Dermis blood vessel endothelial cell (primary cell): ENCODE measurements at regions not wholly inside any gene's neighbourhood (a gene's known extent, or its start where the extent isn't known, plus 50 kb on each side); places are given as distances from the start of the nearest gene placed in this dataset.
"Not testable (repeated sequence)": the region's sequence is repeated elsewhere in the genome, so short reads cannot be mapped to it uniquely, and the experiment has no call there.

Source experiments
- DNase-seq: peaks from one replicate; pipeline ENCODE4 v3.0.0; 2010

DNA sequence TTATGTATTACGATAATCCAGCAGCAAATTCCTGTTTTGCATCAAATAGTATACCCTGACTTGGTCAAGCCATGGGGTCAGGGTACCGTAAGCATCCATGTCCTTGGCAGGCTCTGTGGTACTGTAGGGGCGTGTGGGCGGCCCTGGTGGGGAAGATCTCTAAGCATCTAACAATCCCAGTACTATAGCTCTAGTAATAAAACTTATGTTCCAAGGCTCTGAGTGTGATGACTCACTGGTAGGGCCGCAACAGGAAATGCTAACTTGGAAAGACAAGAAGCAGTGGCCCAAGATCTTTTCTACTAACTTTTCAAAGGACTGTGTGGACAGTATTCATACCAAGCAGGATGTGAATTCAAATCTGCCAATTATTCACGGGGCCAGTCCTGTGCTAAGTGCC is 63.8 kb downstream of the CLEC18A start:
- peak; percentile 56 for DNase-seq

DNA sequence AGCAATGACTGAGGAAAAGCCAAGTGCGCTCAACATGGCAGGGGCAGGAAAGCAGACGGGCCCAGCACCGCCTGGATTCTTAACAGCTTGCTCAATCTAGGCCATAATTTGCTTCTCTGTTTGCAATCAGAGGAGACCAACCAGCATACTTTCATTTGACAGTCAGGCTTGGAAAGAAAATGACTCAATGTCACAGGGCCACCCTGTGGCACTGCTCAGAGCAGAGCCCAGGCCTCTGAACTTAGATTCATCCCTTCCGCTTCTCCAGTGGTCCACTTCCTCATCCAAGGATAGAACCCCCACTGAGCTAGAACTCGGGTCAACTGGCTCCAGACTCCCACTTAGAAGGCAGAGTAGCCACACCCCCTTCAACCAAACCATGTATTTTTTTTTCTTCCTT is 65.6 kb downstream of the CLEC18A start:
- not testable (repeated sequence) for DNase-seq

DNA sequence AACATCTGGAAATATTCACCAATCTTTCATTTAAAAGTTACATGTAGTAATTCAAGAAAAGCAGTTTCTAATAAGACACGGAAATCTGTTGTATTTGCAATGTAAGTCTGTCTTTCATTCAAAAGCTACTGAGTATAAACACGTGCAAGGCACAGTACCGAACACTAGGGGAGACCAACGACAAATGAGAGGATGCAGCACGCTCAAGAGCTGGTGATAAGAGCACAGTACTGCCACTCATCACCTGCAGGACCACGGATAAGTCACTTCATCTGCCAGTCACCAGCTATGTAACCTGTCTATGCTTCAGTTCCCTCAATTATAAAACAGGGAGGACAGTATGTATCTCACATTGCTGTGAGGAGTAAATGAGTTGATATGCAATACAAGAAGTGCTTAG is 67.1 kb downstream of the CLEC18A start:
- peak; percentile 76 for DNase-seq

GRCh38 chr16:70023207-70023606 is 72.1 kb downstream of the CLEC18A start:
- DNase-seq: peak; percentile 65

GRCh38 chr16:70023956-70024355 is 72.8 kb downstream of the CLEC18A start:
- not testable (repeated sequence) for DNase-seq

DNA sequence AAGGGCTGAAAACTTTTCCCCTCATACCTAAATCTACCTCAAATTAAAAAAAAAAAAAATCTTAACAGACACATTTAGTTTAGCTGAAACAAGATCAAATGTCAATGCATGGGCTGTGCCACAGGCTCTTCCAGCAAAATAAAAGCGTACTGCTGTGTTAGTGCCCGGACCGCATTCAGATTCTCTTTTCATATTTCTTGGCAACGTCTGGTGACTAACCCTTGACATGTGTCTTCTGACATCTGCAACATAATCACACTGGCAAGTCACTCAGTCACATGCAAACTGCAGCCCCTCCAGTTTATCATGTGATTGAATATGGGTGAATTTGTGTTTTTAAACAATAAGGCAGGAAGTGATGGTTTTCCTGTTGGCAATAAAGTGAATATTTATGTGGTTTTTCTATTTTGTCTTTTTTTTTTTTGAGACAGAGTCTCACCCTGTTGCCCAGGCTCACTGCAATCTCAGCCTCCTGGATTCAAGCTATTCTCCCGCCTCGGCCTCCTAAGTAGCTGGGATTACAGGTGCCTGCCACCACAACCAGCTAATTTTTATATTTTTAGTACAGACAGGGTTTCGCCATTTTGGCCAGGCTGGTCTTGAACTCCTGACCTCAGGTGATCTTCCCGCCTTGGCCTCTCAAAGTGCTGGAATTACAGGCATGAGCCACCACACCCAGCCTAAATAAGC is 75.2 kb downstream of the CLEC18A start:
- peak; percentile 99 for DNase-seq

DNA sequence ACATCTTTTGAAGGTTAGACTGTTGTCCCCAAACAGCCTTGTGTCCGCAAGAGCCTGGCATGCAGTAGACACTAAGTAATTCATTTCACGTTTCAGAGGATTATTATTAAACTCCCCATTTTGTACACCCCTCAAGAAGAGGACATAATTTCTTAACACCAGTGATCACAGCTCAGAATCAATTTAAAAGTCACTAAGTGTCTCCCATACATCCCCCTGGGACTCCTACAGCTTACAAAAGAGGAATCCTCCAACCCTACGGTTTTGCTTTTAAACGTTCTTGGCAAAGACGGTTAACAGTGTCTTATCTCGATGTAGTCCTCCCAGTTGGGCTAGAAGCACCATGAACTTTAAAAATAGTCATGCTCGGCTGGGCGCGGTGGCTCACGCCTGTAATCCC is 81.2 kb upstream of the PDPR start:
- not testable (repeated sequence) for DNase-seq

DNA sequence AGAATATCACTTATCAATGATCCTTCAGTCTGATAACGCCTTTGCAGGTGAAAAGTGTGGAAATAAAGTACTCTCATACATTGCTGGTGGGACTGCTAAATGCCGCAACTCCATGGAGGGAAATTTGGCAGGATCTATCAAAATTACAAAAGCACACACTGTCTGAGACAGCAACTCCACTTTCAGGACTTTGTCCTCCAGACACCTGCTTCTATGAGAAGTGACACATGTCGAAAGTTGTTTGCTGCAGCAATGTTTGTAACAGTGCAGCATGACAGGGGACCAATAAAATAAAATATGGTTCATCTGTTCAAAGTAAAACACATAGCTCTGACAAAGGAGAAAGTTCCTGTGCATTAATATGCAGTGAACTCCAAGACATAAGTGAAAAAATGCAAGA is 76.2 kb upstream of the PDPR start:
- DNase-seq: not testable (repeated sequence)

GRCh38 chr16:70040554-70040953 is 73.6 kb upstream of the PDPR start:
- DNase-seq: not testable (repeated sequence)

DNA sequence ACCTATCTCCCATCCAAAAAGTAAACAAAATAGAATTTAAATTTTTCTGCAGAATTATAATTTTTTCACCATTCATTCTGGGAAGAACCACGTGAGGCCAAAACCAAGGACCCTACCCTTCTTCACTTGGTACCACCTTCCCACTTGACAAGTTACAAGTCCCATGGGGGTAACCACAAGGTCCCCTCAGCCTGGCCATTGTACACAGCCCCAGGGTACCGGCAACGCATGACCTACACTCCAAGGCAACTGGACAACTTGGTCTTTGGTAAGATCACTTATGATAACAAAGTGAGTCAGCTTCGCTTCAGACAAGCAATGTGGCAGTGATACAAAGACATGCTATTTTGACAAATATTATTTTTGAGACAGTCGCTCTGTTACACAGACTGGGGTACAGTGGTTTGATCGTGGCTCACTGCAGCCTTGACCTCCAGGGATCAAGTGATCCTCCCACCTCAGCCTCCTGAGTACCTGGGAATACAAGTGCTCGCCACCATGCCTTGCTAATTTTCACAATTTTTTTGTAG is 70.5 kb upstream of the PDPR start:
- not testable (repeated sequence) for DNase-seq

DNA sequence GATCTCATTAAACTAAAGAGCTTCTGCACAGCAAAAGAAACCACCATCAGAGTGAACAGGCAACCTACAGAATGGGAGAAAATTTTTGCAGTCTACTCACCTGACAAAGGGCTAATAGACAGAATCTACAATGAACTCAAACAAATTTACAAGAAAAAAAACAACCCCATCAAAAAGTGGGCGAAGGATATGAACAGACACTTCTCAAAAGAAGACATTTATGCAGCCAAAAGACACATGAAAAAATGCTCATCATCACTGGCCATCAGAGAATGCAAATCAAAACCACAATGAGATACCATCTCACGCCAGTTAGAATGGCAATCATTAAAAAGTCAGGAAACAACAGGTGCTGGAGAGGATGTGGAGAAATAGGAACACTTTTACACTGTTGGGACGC is 67.6 kb upstream of the PDPR start:
- not testable (repeated sequence) for DNase-seq

DNA sequence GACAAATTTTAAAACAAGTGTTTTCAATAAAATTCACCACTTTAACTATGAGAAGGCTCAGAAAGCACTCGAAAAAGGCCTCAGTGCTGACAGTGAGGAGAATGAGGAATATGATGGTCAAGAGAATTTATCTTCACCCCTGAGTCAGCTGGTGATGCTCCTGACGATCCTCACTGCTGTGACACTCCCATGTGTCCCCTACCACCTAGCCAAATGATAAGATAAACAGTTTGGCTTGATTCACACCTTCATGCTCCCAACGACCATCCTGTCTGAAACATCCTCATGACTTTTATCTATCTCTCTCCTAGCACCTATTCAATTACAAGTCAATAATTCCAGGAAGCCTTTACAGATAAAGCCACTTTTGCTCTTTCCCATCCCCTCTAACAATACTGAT is 66.0 kb upstream of the PDPR start:
- DNase-seq: not testable (repeated sequence)

DNA sequence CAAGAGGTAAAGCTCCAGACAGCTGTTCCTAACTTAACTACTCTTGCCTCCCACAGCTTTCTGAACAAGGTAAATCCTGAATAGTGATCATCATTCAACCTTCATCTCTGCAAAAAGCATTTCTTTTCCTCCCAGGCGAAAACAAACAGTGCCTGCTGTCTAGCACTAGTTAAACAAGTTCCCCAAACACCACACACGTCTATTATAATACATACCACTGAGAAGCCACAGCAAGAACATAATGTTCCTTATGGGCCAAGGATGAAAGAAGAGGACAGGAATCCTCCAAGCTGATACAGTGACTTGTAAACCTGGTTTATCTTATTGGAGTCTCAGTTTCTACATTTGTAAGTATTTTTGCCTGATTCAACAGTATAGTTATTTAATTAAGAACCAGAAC is 56.1 kb upstream of the PDPR start:
- not testable (repeated sequence) for DNase-seq

DNA sequence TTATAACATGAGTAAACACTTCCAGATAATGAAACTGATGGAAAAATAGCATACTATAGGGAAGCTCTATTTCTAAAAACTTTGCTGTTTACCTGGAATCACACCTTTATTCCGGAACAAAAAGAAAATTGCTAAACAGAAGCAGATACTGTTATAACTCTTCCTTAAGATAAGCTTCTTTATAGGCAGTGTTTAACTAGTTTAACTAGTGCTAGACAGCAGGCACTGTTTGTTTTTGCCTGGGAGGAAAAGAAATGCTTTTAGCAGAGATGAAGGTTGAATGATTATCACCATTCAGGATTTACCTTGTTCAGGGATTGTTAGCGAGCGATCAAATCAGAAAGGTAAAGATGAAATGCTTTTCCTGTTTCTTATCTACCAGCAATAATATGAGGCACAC is 54.7 kb upstream of the PDPR start:
- DNase-seq: not testable (repeated sequence)

GRCh38 chr16:70060521-70061027 is 53.6 kb upstream of the PDPR start:
- not testable (repeated sequence) for DNase-seq

GRCh38 chr16:70061671-70062218 is 52.4 kb upstream of the PDPR start:
- not testable (repeated sequence) for DNase-seq

DNA sequence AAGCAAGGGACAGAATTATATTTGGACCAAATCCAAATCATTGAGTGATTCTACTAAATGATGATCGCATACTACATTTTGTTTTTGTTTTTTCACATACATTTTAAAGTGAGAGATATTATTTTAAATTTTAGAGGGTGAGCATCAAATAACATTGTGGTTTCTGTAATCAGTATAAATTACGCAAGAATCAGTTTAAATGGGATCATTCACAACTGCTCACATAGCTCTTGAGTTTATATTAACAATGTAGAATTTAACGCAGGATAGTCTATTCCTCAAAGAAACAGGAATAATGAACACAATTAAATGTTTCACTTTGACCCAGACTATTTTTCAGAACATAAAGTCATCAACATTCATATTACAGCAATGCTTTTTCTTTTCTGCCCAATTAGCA is 51.2 kb upstream of the PDPR start:
- not testable (repeated sequence) for DNase-seq
